HCT116 (cell line): ENCODE measurements at regions not wholly inside any gene's neighbourhood (a gene's known extent, or its start where the extent isn't known, plus 50 kb on each side); places are given as distances from the start of the nearest gene placed in this dataset.

Source experiments
- ATAC-seq: fragments of 200-7000 bp; cut with Tn5 transposase; 2 replicates; pipeline ENCODE4 v1.9.1; 2020; ENCODE audit warnings: mild to moderate bottlenecking, moderate library complexity
- BruUV-seq: library from RNA; stranded (reverse); fragments of 400-500 nt; replicated peaks from 2 replicates; lab custom pipeline; 2021; lab: Mats Ljungman, UMichigan
- CTCF ChIA-PET: fragments of 300-600 bp; sonication (Branson Sonifier 250); formaldehyde crosslinking; loops from one replicate; lab custom pipeline; 2021; ENCODE audit warnings: antibody characterized with exemption; lab: Charles Lee
- POLR2A ChIA-PET: fragments of 300-600, 350-600 bp; sonication (Branson Sonifier 250); formaldehyde crosslinking; loops from one replicate; lab custom pipeline; 2021; ENCODE audit warnings: antibody characterized with exemption; lab: Charles Lee
- RAD21 ChIA-PET, 2 experiments: fragments of 300-600 bp; sonication (Branson Sonifier 250); formaldehyde crosslinking; loops; one replicate each; lab custom pipeline; 2023; ENCODE audit warnings: low total read pairs in 2 of 2; ENCODE audit not compliant: uncharacterized antibody in 2 of 2, unreplicated experiment in 2 of 2, low non-redundant PET in 1 of 2; lab: Charles Lee
- DNase-seq: peaks from one replicate; pipeline ENCODE4 v3.0.0-alpha.2; 2010; ENCODE audit warnings: low read depth, low spot score
- H2AFZ ChIP-seq: fragments of 200-600 bp; shearing (Covaris generic), sonication (generic); 2 replicates; pipeline ENCODE4 v1.6.1; 2017; ENCODE audit warnings: low read depth, mixed run types, mixed read lengths, antibody characterized with exemption, low read length; ENCODE audit not compliant: poor library complexity, severe bottlenecking
- H3K27ac ChIP-seq: 2 replicates; pipeline ENCODE4 v1.5.1; 2012; ENCODE audit warnings: low read depth, low read length
- H3K27me3 ChIP-seq: fragments of 200-600 bp; sonication (generic); 2 replicates; pipeline ENCODE4 v1.6.1; 2016; ENCODE audit warnings: mixed run types, low read length, mixed read lengths; ENCODE audit not compliant: insufficient read depth
- H3K36me3 ChIP-seq, 2 experiments: fragments of 200-500 bp in 1 of 2; fragments of 200-600 bp in 1 of 2; sonication (Bioruptor generic) in 1 of 2; sonication (generic) in 1 of 2; 2 replicates each; pipeline versions ENCODE4 v1.5.1 to v1.6.1; 2014 to 2016; ENCODE audit warnings: low read length in 2 of 2, inconsistent platforms in 1 of 2, mixed read lengths in 1 of 2, mixed run types in 1 of 2; ENCODE audit not compliant: insufficient read depth in 2 of 2, control insufficient read depth in 1 of 2
- H3K4me1 ChIP-seq, 2 experiments: fragments of 200-600 bp in 1 of 2; sonication (generic) in 1 of 2; 2 replicates each; pipeline versions ENCODE4 v1.5.1 to v1.6.1; 2012 to 2017; ENCODE audit warnings: low read length in 2 of 2, inconsistent platforms in 1 of 2, mild to moderate bottlenecking in 1 of 2, mixed read lengths in 1 of 2, mixed run types in 1 of 2, moderate library complexity in 1 of 2; ENCODE audit not compliant: insufficient read depth in 2 of 2, control insufficient read depth in 1 of 2
- H3K4me2 ChIP-seq: fragments of 200-600 bp; sonication (generic); 2 replicates; pipeline ENCODE4 v1.6.1; 2017; ENCODE audit warnings: mixed run types, low read length, mixed read lengths
- H3K4me3 ChIP-seq, 2 experiments: fragments of 200-600 bp in 1 of 2; sonication (generic) in 1 of 2; replicated peaks in 1 of 2; 2 replicates each; pipeline ENCODE4 v1.5.1; 2011 to 2016; ENCODE audit warnings: low read length in 2 of 2, control low read depth in 1 of 2, low read depth in 1 of 2, mild to moderate bottlenecking in 1 of 2, mixed read lengths in 1 of 2, mixed run types in 1 of 2
- H3K79me2 ChIP-seq: fragments of 200-600 bp; sonication (generic); 2 replicates; pipeline ENCODE4 v1.6.1; 2017; ENCODE audit warnings: mild to moderate bottlenecking, mixed run types, low read length, moderate library complexity, mixed read lengths; ENCODE audit not compliant: insufficient read depth
- H3K9ac ChIP-seq: fragments of 200-600 bp; sonication (generic); 2 replicates; pipeline ENCODE4 v1.6.1; 2016; ENCODE audit warnings: low read length, mixed read lengths
- H3K9me2 ChIP-seq: fragments of 200-600 bp; sonication (generic), shearing (Covaris generic); 2 replicates; pipeline ENCODE4 v1.6.1; 2017; ENCODE audit warnings: mixed run types, mild to moderate bottlenecking, moderate library complexity; ENCODE audit not compliant: insufficient read depth
- H3K9me3 ChIP-seq, 2 experiments: fragments of 200-500 bp in 1 of 2; fragments of 200-600 bp in 1 of 2; sonication (Bioruptor generic) in 1 of 2; sonication (generic) in 1 of 2; 2 replicates each; pipeline ENCODE4 v1.6.1; 2014 to 2017; ENCODE audit warnings: low read length in 2 of 2, mixed read lengths in 2 of 2, inconsistent platforms in 1 of 2, low read depth in 1 of 2, mild to moderate bottlenecking in 1 of 2, mixed run types in 1 of 2, moderate library complexity in 1 of 2; ENCODE audit not compliant: control insufficient read depth in 1 of 2, insufficient read depth in 1 of 2
- H4K20me1 ChIP-seq: fragments of 200-600 bp; sonication (generic), shearing (Covaris generic); 2 replicates; pipeline ENCODE4 v1.6.1; 2017; ENCODE audit warnings: mixed run types, mild to moderate bottlenecking, moderate library complexity; ENCODE audit not compliant: insufficient read depth
- EZH2phosphoT487 ChIP-seq: fragments of 200-600 bp; IDR thresholded peaks from 2 replicates; pipeline ENCODE4 v1.6.1; 2018; ENCODE audit warnings: antibody characterized with exemption, borderline replicate concordance
- JUND ChIP-seq: IDR thresholded peaks from 2 replicates; pipeline ENCODE4 v1.6.1; 2012
- POLR2AphosphoS5 ChIP-seq: IDR thresholded peaks from 2 replicates; pipeline ENCODE4 v1.6.1; 2011; ENCODE audit warnings: mild to moderate bottlenecking, low read depth, low read length, moderate library complexity
- SIN3A ChIP-seq: IDR thresholded peaks from 2 replicates; pipeline ENCODE4 v1.6.1; 2012; ENCODE audit warnings: low read depth
- ZNF274 ChIP-seq: fragments of 200-500 bp; sonication (Bioruptor generic); IDR thresholded peaks from 2 replicates; pipeline ENCODE4 v1.6.1; 2014; ENCODE audit warnings: mild to moderate bottlenecking, low read depth, low read length, inconsistent platforms
- intact Hi-C: fragments of 100-400 bp; cut with micrococcal nuclease; formaldehyde crosslinking; loops from 2 replicates; pipeline ENCODE4 v1.10.0; 2022
- TF ChIP-seq, protein P1 (sequence below): IDR thresholded peaks from 2 replicates; pipeline ENCODE4 v1.6.1; 2012
- TF ChIP-seq, protein P2 (sequence below): IDR thresholded peaks from 2 replicates; pipeline ENCODE4 v1.6.1; 2012; ENCODE audit warnings: low read depth

DNA sequence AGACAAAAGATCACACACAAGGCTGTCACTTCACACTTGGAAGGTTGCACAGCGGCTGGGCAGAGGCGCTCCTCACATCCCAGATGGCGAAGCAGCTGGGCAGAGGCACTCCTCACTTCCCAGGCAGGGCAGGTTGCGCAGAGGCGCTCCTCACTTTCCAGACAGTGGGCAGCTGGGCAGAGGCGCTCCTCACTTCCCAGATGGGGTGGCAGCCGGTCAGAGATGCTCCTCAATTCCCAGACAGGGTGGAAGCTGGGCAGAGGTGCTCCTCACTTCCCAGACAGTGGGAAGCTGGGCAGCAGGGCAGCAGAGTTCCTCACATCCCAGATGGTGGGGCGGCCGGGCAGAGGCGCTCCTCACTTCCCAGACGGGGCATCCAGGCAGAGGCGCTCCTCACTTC is 199.2 kb downstream of the RTL9 start (continued):
- TF ChIP-seq EZH2phosphoT487 (no peak), ZNF274 (no peak)
- TF ChIP-seq, protein P1, sequence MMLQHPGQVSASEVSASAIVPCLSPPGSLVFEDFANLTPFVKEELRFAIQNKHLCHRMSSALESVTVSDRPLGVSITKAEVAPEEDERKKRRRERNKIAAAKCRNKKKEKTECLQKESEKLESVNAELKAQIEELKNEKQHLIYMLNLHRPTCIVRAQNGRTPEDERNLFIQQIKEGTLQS, result no peak

DNA sequence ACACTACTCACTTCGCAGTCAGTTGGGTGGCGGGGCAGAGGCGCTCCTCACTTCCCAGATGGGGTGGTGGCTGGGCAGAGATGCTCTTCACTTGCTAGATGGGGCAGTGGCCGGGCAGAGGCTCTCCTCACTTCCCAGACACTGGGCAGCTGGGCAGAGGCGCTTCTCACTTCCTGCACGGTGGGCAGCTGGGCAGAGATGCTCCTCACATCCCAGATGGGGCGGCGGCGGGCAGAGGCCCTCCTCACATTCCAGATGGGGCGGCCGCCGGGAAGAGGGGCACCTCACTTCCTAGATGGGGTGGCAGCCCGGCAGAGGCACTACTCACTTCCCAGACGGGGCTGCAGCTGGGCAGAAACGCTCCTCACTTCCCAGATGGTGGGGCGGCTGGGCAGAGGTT is 199.8 kb downstream of the RTL9 start:
- no peak for ATAC-seq
- Histone ChIP-seq H3K4me2 (no peak overlapping the region), H3K79me2 (no peaks in the 10 kb centered on the region), H3K9me3 (no peaks in the 10 kb centered on the region), H4K20me1 (no peaks in the 10 kb centered on the region), H3K27me3 (no peaks in the 10 kb centered on the region), H3K9ac (no peak overlapping the region), H2AFZ (no peak overlapping the region), H3K9me2 (no peaks in the 10 kb centered on the region), H3K36me3 (no peaks in the 10 kb centered on the region), H3K4me1 (no peaks in the 10 kb centered on the region), H3K27ac (no peak overlapping the region), H3K4me3 (no peak overlapping the region)
- TF ChIP-seq JUND (no peak), SIN3A (no peak), POLR2AphosphoS5 (no peak)
- TF ChIP-seq, protein P2, sequence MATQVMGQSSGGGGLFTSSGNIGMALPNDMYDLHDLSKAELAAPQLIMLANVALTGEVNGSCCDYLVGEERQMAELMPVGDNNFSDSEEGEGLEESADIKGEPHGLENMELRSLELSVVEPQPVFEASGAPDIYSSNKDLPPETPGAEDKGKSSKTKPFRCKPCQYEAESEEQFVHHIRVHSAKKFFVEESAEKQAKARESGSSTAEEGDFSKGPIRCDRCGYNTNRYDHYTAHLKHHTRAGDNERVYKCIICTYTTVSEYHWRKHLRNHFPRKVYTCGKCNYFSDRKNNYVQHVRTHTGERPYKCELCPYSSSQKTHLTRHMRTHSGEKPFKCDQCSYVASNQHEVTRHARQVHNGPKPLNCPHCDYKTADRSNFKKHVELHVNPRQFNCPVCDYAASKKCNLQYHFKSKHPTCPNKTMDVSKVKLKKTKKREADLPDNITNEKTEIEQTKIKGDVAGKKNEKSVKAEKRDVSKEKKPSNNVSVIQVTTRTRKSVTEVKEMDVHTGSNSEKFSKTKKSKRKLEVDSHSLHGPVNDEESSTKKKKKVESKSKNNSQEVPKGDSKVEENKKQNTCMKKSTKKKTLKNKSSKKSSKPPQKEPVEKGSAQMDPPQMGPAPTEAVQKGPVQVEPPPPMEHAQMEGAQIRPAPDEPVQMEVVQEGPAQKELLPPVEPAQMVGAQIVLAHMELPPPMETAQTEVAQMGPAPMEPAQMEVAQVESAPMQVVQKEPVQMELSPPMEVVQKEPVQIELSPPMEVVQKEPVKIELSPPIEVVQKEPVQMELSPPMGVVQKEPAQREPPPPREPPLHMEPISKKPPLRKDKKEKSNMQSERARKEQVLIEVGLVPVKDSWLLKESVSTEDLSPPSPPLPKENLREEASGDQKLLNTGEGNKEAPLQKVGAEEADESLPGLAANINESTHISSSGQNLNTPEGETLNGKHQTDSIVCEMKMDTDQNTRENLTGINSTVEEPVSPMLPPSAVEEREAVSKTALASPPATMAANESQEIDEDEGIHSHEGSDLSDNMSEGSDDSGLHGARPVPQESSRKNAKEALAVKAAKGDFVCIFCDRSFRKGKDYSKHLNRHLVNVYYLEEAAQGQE, result no peak
- no peak for DNase-seq
- intact Hi-C loops, result no loop called here
- ChIA-PET RAD21 (no interaction called here), POLR2A (no interaction called here), CTCF (no interaction called here)
- no TSS peak for BruUV-seq
